Upper lobe of left lung (tissue), 4 donors: ENCODE measurements at regions not wholly inside any gene's neighbourhood (a gene's known extent, or its start where the extent isn't known, plus 50 kb on each side); places are given as distances from the start of the nearest gene placed in this dataset.

Experiments
- POLR2AphosphoS5 ChIP-seq, 2 donors: sonication (generic); formaldehyde crosslinking; IDR thresholded peaks; one replicate each; pipeline ENCODE4 v1.5.1; 2017; ENCODE audit warnings: antibody characterized with exemption in 2 of 2
- TF ChIP-seq, protein P1 (sequence below), 6 experiments: fragments of 450-650 bp in 4 of 6; fragments of 200-600 bp in 2 of 6; sonication (generic) in 2 of 6; IDR thresholded peaks; one replicate each; pipeline ENCODE4 v1.5.1; 2016 to 2019; ENCODE audit warnings: antibody characterized with exemption in 6 of 6

DNA sequence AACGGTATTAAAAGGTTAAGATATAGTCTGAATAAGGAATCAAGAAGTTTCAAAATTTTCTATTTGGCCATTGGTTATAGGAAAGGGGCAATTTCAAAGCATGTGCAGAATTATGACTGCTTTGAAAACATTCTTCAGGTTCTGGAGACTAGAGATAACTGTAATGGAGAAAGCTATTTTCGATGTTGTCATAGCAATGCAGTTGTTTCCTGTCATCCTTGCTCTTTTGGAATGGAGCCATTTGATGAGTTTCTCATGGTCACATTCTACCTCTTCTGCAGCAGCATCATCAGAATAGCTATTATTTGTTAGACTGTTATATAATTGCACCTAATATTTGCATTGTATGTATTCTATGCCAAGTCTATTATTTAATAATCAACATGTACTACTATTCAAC lies 368.2 kb upstream of the NR3C2 start:
- TF ChIP-seq POLR2AphosphoS5 (IDR thresholded peaks at IDR 0.05) = no peak
- TF ChIP-seq, protein P1, sequence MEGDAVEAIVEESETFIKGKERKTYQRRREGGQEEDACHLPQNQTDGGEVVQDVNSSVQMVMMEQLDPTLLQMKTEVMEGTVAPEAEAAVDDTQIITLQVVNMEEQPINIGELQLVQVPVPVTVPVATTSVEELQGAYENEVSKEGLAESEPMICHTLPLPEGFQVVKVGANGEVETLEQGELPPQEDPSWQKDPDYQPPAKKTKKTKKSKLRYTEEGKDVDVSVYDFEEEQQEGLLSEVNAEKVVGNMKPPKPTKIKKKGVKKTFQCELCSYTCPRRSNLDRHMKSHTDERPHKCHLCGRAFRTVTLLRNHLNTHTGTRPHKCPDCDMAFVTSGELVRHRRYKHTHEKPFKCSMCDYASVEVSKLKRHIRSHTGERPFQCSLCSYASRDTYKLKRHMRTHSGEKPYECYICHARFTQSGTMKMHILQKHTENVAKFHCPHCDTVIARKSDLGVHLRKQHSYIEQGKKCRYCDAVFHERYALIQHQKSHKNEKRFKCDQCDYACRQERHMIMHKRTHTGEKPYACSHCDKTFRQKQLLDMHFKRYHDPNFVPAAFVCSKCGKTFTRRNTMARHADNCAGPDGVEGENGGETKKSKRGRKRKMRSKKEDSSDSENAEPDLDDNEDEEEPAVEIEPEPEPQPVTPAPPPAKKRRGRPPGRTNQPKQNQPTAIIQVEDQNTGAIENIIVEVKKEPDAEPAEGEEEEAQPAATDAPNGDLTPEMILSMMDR (IDR thresholded peaks at IDR 0.05) = no peak
